Islet of Langerhans (tissue), 1 donor: ENCODE measurements at regions not wholly inside any gene's neighbourhood (a gene's known extent, or its start where the extent isn't known, plus 50 kb on each side); places are given as distances from the start of the nearest gene placed in this dataset.
"Not testable (repeated sequence)": the region's sequence is repeated elsewhere in the genome, so short reads cannot be mapped to it uniquely, and the experiment has no call there.

Experiments
- FAIRE-seq: peaks from one replicate; lab custom pipeline; 2011; peaks lifted over from hg19 to GRCh38; lab: Jason Lieb, UNC

GRCh38 chr6:137969874-137970273 lies 102.8 kb downstream of the TNFAIP3 start:
- no peak for FAIRE-seq

- FAIRE-seq = no peak
These were observed 103.3 kb downstream of the TNFAIP3 start for GRCh38 chr6:137970368-137970767.

- FAIRE-seq = no peak
These were observed 106.1 kb downstream of the TNFAIP3 start for GRCh38 chr6:137973201-137973600.

- FAIRE-seq = peak; percentile 89
These were observed 108.3 kb downstream of the TNFAIP3 start for GRCh38 chr6:137975188-137975940.

GRCh38 chr6:137976430-137976829 lies 109.4 kb downstream of the TNFAIP3 start:
- FAIRE-seq = no peak

GRCh38 chr6:137977206-137977605 lies 110.1 kb downstream of the TNFAIP3 start:
- FAIRE-seq = no peak

GRCh38 chr6:137977814-137978213 lies 110.8 kb downstream of the TNFAIP3 start:
- no peak for FAIRE-seq

GRCh38 chr6:137978252-137978896 lies 111.3 kb downstream of the TNFAIP3 start:
- FAIRE-seq = no peak

GRCh38 chr6:137979263-137979662 lies 112.2 kb downstream of the TNFAIP3 start:
- FAIRE-seq = not testable (repeated sequence)

GRCh38 chr6:137980777-137981176 lies 113.7 kb downstream of the TNFAIP3 start:
- FAIRE-seq = no peak

- FAIRE-seq = no peak
These were observed 114.7 kb downstream of the TNFAIP3 start for GRCh38 chr6:137981758-137982157.

- FAIRE-seq = no peak
These were observed 115.5 kb downstream of the TNFAIP3 start for GRCh38 chr6:137982418-137983189.

- FAIRE-seq = no peak
These were observed 116.2 kb downstream of the TNFAIP3 start for GRCh38 chr6:137983269-137983668.

- FAIRE-seq = no peak
These were observed 117.6 kb downstream of the PERP start for GRCh38 chr6:137989664-137990063.

GRCh38 chr6:137995371-137995770 lies 111.8 kb downstream of the PERP start:
- FAIRE-seq = no peak

- FAIRE-seq = no peak
These were observed 108.7 kb downstream of the PERP start for GRCh38 chr6:137998461-137999019.

- no peak for FAIRE-seq
These were observed 107.4 kb downstream of the PERP start for GRCh38 chr6:137999815-138000214.

- FAIRE-seq = no peak
These were observed 106.3 kb downstream of the PERP start for GRCh38 chr6:138000941-138001340.

GRCh38 chr6:138001750-138002349 lies 105.4 kb downstream of the PERP start:
- peak; percentile 94 for FAIRE-seq

GRCh38 chr6:138004430-138005287 lies 102.6 kb downstream of the PERP start:
- FAIRE-seq = peak; percentile 82

- no peak for FAIRE-seq
These were observed 101.4 kb downstream of the PERP start for GRCh38 chr6:138005846-138006245.
